Fibroblast of lung (primary cell): ENCODE measurements at regions not wholly inside any gene's neighbourhood (a gene's known extent, or its start where the extent isn't known, plus 50 kb on each side); places are given as distances from the start of the nearest gene placed in this dataset.

Experiments used
- EZH2 ChIP-seq: IDR thresholded peaks from 2 replicates; pipeline ENCODE4 v1.5.1; 2012; ENCODE audit warnings: low read length, control low read depth, mild to moderate bottlenecking; ENCODE audit errors: missing control alignments
- TF ChIP-seq, protein P1 (sequence below), 2 donors: IDR thresholded peaks in 1 of 2; conservative IDR thresholded peaks in 1 of 2; 1 replicate in 1 of 2; 2 replicates in 1 of 2; pipeline ENCODE4 v1.5.1; 2011 to 2012; ENCODE audit warnings: low read length in 2 of 2, control low read depth in 1 of 2, inconsistent platforms in 1 of 2, low read depth in 1 of 2, mild to moderate bottlenecking in 1 of 2

DNA sequence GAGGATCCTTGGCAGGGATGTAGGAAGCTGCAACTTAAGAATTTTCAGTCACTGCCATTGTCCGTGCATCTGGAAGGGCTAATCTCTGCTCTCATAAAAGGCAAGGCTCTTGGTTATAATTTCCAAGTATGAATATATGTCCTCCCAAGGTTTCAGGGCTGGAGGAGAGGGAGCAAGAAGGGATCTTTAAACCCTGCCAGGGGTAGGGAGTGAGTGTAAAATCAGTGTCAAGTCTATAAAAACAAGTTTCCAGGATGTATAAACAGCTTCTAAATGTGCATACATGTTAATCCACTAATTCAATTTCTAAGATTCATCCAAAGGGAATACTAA is 110.2 kb upstream of the CYRIA start:
- TF ChIP-seq, protein P1, sequence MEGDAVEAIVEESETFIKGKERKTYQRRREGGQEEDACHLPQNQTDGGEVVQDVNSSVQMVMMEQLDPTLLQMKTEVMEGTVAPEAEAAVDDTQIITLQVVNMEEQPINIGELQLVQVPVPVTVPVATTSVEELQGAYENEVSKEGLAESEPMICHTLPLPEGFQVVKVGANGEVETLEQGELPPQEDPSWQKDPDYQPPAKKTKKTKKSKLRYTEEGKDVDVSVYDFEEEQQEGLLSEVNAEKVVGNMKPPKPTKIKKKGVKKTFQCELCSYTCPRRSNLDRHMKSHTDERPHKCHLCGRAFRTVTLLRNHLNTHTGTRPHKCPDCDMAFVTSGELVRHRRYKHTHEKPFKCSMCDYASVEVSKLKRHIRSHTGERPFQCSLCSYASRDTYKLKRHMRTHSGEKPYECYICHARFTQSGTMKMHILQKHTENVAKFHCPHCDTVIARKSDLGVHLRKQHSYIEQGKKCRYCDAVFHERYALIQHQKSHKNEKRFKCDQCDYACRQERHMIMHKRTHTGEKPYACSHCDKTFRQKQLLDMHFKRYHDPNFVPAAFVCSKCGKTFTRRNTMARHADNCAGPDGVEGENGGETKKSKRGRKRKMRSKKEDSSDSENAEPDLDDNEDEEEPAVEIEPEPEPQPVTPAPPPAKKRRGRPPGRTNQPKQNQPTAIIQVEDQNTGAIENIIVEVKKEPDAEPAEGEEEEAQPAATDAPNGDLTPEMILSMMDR (conservative IDR thresholded peaks at IDR 0.05 in 1 of 2, IDR thresholded peaks at IDR 0.05 in 1 of 2; ENCODE audit: low read depth in 1 of 2, low read length in 2 of 2): no peak
- no peak for TF ChIP-seq EZH2
